Stimulated activated CD4-positive, alpha-beta T cell treated with anti-CD3 and anti-CD28 coated beads, Interleukin-1b, Interleukin-23, amount 100 ng/mL, for 48 hours (primary cell): ENCODE measurements at regions not wholly inside any gene's neighbourhood (a gene's known extent, or its start where the extent isn't known, plus 50 kb on each side); places are given as distances from the start of the nearest gene placed in this dataset.

ENCODE experiments used
- DNase-seq: peaks from one replicate; pipeline ENCODE4 v3.0.0-alpha.2; 2020

DNA sequence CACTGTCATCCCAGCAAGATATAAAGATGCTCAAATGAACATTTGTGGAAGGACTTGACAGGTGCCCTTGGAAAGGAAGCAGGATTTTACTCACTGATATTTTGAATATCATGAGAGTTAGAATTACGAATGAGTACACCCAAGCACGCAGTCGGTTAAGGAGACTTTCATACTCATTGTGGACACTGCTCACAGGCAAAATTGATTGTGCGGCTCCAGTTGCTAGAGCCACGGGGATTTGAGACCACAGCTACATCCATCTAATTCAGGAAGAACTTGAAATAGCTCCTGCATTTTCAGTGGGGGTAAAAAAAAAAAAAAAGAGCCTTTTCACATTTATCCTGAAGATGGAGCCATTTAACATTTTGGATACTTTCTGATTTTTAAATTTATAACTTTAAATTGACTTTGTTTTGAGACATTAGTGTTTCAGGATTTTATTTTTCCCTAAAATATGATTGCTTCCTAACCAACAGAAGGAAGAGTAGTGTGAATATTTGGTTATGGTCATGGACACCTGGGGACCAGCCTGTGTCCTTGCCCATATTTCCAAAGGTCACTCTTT, 1080.1 kb upstream of the EEF2KMT start:
- no peak for DNase-seq

GRCh38 chr16:6170022-6170421, 1072.4 kb upstream of the EEF2KMT start:
- DNase-seq = no peak

DNA sequence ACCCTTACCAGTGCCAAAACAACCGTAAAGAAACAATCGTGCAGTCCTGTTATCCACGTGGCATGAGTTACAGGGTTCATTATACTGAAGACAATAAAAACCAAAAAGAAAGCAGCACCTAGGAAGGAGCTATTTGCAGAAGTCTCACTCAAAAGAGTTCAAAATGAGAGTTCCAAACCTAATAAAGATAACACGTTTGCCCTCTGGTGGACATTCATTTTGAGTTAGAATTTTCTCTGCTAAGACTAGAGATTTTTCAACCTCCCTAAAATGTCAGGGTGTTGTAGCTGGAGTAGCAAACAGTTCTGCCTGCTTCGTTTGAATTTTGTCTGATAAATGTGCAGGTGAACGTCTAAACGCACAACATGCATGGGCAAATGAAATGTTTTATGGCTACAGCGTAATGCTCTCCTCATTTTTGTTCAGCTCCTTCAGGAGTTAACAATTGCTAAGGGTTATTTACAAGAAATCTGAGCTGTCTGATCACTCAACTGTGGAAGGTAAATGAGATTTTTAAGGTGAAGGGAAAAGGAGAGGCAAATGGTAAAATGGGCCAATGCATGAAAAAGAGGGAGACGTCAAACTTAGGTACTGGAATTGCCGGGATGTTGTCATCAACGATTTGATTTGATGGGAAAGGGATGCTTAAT, 1067.9 kb upstream of the EEF2KMT start:
- DNase-seq = no peak

GRCh38 chr16:6160871-6161270, 1063.3 kb upstream of the EEF2KMT start:
- no peak for DNase-seq

GRCh38 chr16:6160303-6160702, 1062.7 kb upstream of the EEF2KMT start:
- DNase-seq = no peak

DNA sequence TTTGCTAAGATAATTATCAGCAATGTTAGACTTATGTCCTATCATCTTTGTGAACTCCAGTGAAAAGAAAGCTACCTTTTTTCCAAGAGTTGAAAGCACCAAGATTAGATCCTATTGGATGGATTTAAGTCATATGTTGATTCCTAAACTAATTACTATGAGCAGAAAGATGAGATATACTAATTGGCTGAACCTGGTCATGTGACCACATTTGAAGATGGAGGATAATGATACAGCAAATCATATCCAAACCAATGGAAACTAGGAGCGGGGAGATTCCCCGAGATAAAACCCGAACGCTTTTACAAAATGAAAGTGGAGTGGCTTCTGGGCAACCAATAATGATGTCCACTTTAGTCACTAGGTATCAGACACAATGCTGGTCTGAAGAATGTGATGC, 1060.2 kb upstream of the EEF2KMT start:
- no peak for DNase-seq

DNA sequence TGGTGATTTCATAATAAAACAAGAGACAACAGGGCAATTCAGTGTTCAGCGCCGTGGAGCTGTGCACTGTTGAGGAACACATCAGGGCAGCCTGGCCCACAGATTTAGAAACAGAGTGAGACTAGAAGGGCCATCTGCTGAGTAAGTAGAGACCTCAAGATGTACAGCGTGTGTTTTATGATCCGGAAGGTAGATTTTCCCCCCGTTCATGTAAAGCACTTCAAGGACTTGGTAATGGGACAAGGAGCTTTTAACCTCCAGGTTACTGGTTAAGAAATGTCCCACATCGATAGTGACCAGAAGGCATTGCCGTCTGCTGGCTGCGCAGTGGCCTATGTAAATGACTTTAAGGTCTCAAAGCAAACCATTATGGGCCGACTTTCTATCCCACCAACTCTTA, 1057.7 kb upstream of the EEF2KMT start:
- DNase-seq = no peak

DNA sequence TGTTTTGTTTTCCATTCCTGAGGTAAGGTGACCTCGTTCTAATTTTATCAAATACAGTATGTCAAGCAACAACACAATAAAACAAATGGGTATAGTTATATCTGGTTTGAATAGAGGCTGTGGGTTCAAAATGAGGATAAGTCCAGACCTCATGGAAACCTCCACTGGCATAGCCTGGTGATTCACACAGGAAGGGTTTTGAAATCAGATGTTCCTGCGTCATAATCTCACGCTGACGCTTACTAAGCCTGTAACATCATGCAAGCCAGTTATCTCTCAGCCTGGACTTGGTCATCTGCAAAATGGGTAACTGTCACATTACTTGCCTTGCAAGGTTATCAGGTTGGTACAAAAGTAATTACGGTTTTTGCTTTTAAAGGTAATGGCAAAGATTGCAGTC, 1056.3 kb upstream of the EEF2KMT start:
- DNase-seq = no peak

DNA sequence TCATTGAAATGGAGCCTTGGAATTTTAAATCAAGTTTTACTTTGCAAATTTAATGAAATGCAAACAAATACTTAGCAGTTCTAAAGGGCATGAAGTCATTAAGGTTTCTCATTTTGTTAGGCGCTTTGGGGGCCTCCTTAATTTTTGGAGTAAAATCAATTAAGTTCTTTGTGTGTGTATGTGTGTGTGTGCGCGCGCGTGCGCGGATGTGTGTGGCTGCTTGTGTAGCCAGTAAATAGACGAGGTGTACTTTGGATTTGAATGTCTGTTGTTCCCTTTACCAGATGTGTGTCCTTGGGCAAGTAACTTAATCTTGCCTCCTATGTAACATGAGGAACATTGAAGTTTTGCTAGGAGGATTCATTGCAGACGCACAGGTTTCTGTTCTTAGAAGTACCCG, 1051.4 kb upstream of the EEF2KMT start:
- no peak for DNase-seq

- no peak for DNase-seq
These were observed 1050.8 kb upstream of the EEF2KMT start for GRCh38 chr16:6148361-6148760.

DNA sequence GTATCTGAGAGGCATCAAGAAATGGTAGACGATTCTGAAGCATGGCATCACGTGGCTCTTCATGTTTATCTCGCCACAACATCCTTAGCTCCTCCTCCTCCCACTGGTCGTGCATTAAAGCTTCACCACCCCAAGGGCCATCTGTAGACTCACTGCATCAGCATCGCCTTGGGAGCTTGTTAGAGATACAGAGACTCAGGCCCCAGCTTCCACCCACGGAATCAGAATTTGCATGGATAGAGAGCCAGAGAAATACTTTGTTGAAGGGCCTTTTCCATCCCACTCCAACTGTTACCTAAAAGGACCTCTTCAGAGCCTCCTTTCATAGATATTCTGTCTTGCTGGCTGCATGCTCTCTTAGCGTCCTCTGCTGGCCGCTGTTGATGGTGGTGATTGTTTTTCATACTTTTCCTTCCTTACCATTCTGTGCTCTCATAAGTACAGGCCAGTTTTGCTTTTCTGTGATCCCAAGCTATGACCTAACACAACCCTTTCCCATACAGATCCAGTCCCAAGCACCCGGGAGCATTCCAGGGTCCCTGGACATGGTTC, 1049.4 kb upstream of the EEF2KMT start:
- no peak for DNase-seq

- no peak for DNase-seq
These were observed 1048.8 kb upstream of the EEF2KMT start for GRCh38 chr16:6146356-6146755.

- DNase-seq = no peak
These were observed 1046.9 kb upstream of the EEF2KMT start for GRCh38 chr16:6144463-6144862.

- no peak for DNase-seq
These were observed 1045.4 kb upstream of the EEF2KMT start for GRCh38 chr16:6143020-6143419.

GRCh38 chr16:6133009-6133557, 1035.5 kb upstream of the EEF2KMT start:
- no peak for DNase-seq

GRCh38 chr16:6132121-6132520, 1034.5 kb upstream of the EEF2KMT start:
- DNase-seq = no peak

DNA sequence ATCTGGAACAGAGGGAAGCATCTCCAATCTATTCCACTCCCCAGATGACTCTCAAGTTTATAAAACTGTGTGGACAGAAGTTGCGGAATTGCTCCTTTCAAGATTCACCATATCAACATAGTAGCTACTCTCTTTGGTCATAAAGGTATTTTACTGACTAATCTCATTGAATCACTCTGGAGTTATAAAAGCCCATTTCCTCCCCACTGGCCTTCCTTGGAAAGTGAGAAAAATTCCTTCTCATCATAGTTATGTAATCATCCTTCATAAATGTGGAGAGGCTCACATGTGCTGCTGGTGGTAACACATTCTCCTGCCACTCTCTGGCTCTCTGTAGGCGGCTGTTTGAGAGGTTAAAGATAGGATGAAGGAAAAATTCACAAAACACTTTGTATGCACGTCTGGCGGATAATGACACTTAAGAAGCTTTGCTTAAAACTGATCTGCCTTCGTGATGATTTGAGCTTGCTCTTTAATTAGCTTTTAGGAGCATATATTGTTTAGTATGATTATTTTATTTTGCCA, 1034.0 kb upstream of the EEF2KMT start:
- DNase-seq = no peak

DNA sequence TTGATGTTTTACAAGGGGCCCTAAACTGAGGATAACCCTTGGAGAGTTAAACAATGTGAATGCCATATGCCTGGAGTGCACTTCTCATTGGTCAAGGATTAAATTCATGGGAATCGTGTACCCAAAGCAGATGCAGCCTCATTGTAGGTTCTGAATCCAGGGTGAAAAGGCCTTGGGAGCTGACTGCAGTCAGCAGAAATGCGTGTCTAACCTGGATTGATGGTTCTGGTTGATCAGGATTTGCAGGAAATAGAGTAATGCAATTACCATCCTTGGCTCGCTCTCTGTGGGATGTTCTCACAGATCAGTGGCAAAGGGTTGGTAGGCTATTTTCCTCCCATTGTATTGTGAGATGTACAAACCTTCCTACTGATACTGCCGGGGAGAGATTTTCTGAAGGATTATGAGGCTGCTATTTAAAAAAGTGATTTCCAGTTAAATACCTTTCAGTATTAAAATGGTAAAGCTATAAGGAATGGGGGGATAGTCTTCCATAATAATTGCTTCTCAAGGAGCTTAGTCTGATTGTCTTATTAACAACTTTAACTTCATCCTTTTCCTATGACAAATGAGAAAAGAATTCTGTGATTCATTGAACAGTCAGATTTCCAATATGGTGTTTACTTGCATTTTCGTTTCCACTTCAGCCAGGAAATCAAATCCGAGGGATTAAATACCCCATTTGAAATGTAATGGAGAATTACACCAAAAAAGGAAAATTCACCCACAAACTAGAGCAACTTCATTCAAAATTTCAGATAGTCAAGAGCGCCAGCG, 1028.1 kb upstream of the EEF2KMT start:
- no peak for DNase-seq

- DNase-seq = no peak
These were observed 1026.5 kb upstream of the EEF2KMT start for GRCh38 chr16:6124136-6124535.

GRCh38 chr16:6122401-6122800, 1024.8 kb upstream of the EEF2KMT start:
- no peak for DNase-seq

DNA sequence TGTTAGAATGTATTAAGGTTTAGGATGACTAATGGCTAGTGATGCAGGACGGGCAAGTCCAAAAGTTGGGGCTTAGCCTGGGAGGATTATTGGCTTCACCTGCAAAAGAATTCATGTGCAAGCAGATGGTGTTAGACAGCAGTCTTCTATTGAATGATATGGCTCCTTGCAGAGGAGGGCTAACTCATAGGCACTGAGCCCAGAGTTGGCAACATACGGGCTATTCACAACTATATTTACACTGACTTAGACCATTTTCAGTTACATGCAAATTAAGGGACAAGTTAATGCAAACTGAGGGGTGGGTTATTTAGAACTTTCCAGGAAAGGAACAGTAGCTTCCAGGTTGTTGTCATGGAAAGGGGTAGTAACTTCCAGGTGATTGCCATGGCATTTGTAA, 1017.1 kb upstream of the EEF2KMT start:
- no peak for DNase-seq

- DNase-seq = no peak
These were observed 1016.2 kb upstream of the EEF2KMT start for GRCh38 chr16:6113749-6114148.

DNA sequence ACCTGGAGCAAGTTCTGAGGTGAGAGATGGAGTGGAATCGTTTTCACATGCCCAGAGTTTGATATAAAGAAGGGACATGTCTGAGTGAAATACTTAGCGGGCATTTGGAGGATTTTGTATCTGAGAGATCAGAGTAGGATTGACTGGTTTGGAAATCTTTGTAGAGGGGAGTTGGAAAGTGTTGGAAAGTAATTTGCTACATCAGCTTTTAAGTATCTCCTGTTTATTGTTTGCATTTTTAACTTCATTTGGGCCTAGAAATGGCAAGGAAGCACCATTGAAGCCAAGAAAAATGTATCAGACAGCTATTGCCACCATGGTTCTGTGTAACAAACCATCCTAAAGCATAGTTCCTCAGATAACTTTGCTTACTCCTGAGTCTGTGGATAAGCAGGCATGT, 1015.1 kb upstream of the EEF2KMT start:
- no peak for DNase-seq

DNA sequence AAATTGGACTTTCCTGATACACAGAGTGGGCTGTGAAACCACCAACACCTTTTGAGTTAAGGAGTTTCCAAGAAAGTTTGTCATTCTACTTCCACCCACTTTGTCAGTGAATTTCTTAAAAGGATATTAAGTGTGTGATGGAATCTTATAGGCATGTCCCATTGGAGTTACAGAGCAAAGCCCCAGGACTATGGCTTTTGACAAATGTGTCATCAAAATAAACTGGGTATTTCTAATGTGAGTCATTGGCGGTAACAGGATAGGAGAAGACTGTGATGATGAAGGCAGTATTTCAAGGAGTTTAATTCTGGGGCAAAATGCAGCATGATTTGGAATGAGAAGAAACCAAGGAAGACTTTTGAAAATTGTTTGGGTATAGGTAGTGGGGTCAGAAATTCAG, 1013.8 kb upstream of the EEF2KMT start:
- DNase-seq = no peak
